ENCODE measurements at regions not wholly inside any gene's neighbourhood (a gene's known extent, or its start where the extent isn't known, plus 50 kb on each side); places are given as distances from the start of the nearest gene placed in this dataset.
A peak's percentile ranks its signal among the peaks of the same experiment; 100 is the strongest.

- DNase-seq (ENCODE audit: low read depth in 1 of 2, low spot score in 1 of 2), result no peak
- no peak for TF ChIP-seq JUND (IDR thresholded peaks at IDR 0.05; ENCODE audit: low read depth)
- in situ Hi-C loops (cut with HindIII; ENCODE audit: low pct_unique_long_range_greater_than_20kb, low sequenced_read_pairs), result no loop called here
Observed at GRCh38 chr10:55497893-55498499, 697.0 kb upstream of the PCDH15 start.

- no peak for TF ChIP-seq JUND (IDR thresholded peaks at IDR 0.05; ENCODE audit: low read depth)
- DNase-seq (ENCODE audit: low read depth in 1 of 2, low spot score in 1 of 2), result no peak
- in situ Hi-C loops (cut with HindIII; ENCODE audit: low pct_unique_long_range_greater_than_20kb, low sequenced_read_pairs), result no loop called here
Observed at GRCh38 chr10:55495555-55495954, 694.5 kb upstream of the PCDH15 start.

GRCh38 chr10:55491712-55492111, 690.7 kb upstream of the PCDH15 start:
- in situ Hi-C loops (cut with HindIII; ENCODE audit: low pct_unique_long_range_greater_than_20kb, low sequenced_read_pairs), result no loop called here
- TF ChIP-seq JUND (IDR thresholded peaks at IDR 0.05; ENCODE audit: low read depth), result no peak
- DNase-seq (ENCODE audit: low read depth in 1 of 2, low spot score in 1 of 2), result no peak

- TF ChIP-seq JUND (IDR thresholded peaks at IDR 0.05; ENCODE audit: low read depth), result no peak
- DNase-seq (ENCODE audit: low read depth in 1 of 2, low spot score in 1 of 2), result no peak
- in situ Hi-C loops (cut with HindIII; ENCODE audit: low pct_unique_long_range_greater_than_20kb, low sequenced_read_pairs), result no loop called here
Observed at GRCh38 chr10:55485827-55486226, 684.8 kb upstream of the PCDH15 start.

GRCh38 chr10:55476129-55476528, 675.1 kb upstream of the PCDH15 start:
- no peak for DNase-seq (ENCODE audit: low read depth in 1 of 2, low spot score in 1 of 2)
- TF ChIP-seq JUND (IDR thresholded peaks at IDR 0.05; ENCODE audit: low read depth), result no peak
- in situ Hi-C loops (cut with HindIII; ENCODE audit: low pct_unique_long_range_greater_than_20kb, low sequenced_read_pairs), result no loop called here

- TF ChIP-seq JUND (IDR thresholded peaks at IDR 0.05; ENCODE audit: low read depth), result no peak
- in situ Hi-C loops (cut with HindIII; ENCODE audit: low pct_unique_long_range_greater_than_20kb, low sequenced_read_pairs), result no loop called here
- no peak for DNase-seq (ENCODE audit: low read depth in 1 of 2, low spot score in 1 of 2)
Observed at GRCh38 chr10:55474258-55474657, 673.2 kb upstream of the PCDH15 start.

GRCh38 chr10:55470840-55471239, 669.8 kb upstream of the PCDH15 start:
- no peak for DNase-seq (ENCODE audit: low read depth in 1 of 2, low spot score in 1 of 2)
- TF ChIP-seq JUND (IDR thresholded peaks at IDR 0.05; ENCODE audit: low read depth), result no peak
- in situ Hi-C loops (cut with HindIII; ENCODE audit: low pct_unique_long_range_greater_than_20kb, low sequenced_read_pairs), result no loop called here

- TF ChIP-seq JUND (IDR thresholded peaks at IDR 0.05; ENCODE audit: low read depth), result no peak
- in situ Hi-C loops (cut with HindIII; ENCODE audit: low pct_unique_long_range_greater_than_20kb, low sequenced_read_pairs), result no loop called here
- DNase-seq (ENCODE audit: low read depth in 1 of 2, low spot score in 1 of 2), result no peak
Observed at GRCh38 chr10:55466806-55467504, 665.9 kb upstream of the PCDH15 start.

GRCh38 chr10:55464083-55464482, 663.1 kb upstream of the PCDH15 start:
- in situ Hi-C loops (cut with HindIII; ENCODE audit: low pct_unique_long_range_greater_than_20kb, low sequenced_read_pairs), result no loop called here
- TF ChIP-seq JUND (IDR thresholded peaks at IDR 0.05; ENCODE audit: low read depth), result no peak
- DNase-seq (ENCODE audit: low read depth in 1 of 2, low spot score in 1 of 2), result no peak

GRCh38 chr10:55460008-55460407, 659.0 kb upstream of the PCDH15 start:
- no peak for DNase-seq (ENCODE audit: low read depth in 1 of 2, low spot score in 1 of 2)
- in situ Hi-C loops (cut with HindIII; ENCODE audit: low pct_unique_long_range_greater_than_20kb, low sequenced_read_pairs), result no loop called here
- no peak for TF ChIP-seq JUND (IDR thresholded peaks at IDR 0.05; ENCODE audit: low read depth)

- in situ Hi-C loops (cut with HindIII; ENCODE audit: low pct_unique_long_range_greater_than_20kb, low sequenced_read_pairs), result no loop called here
- peak in 1 of 2 experiments; percentile 73 for DNase-seq (ENCODE audit: low read depth in 1 of 2, low spot score in 1 of 2)
Observed at GRCh38 chr10:55449981-55450380, 649.0 kb upstream of the PCDH15 start.

GRCh38 chr10:55446441-55447002, 645.5 kb upstream of the PCDH15 start:
- no peak for DNase-seq (ENCODE audit: low read depth in 1 of 2, low spot score in 1 of 2)
- in situ Hi-C loops (cut with HindIII; ENCODE audit: low pct_unique_long_range_greater_than_20kb, low sequenced_read_pairs), result no loop called here
- no peak for TF ChIP-seq JUND (IDR thresholded peaks at IDR 0.05; ENCODE audit: low read depth)

More at GRCh38 chr10:55449981-55450380, 649.0 kb upstream of the PCDH15 start:
- no peak for TF ChIP-seq JUND (IDR thresholded peaks at IDR 0.05; ENCODE audit: low read depth)

GRCh38 chr10:55441777-55442176, 640.7 kb upstream of the PCDH15 start:
- no peak for TF ChIP-seq JUND (IDR thresholded peaks at IDR 0.05; ENCODE audit: low read depth)
- DNase-seq (ENCODE audit: low read depth in 1 of 2, low spot score in 1 of 2), result no peak
- in situ Hi-C loops (cut with HindIII; ENCODE audit: low pct_unique_long_range_greater_than_20kb, low sequenced_read_pairs), result no loop called here
